ENCODE measurements at regions not wholly inside any gene's neighbourhood (a gene's known extent, or its start where the extent isn't known, plus 50 kb on each side); places are given as distances from the start of the nearest gene placed in this dataset.

GRCh38 chr3:127135241-127136023, 57.5 kb upstream of the PRR23E start:
- no peak for DNase-seq (ENCODE audit: low read depth, low spot score)

GRCh38 chr3:127136024-127136600, 56.8 kb upstream of the PRR23E start:
- no peak for DNase-seq (ENCODE audit: low read depth, low spot score)

GRCh38 chr3:127136706-127137105, 56.2 kb upstream of the PRR23E start:
- DNase-seq (ENCODE audit: low read depth, low spot score) = no peak

- DNase-seq (ENCODE audit: low read depth, low spot score) = no peak
These were observed 55.8 kb upstream of the PRR23E start for GRCh38 chr3:127137113-127137512.

GRCh38 chr3:127137757-127138536, 55.0 kb upstream of the PRR23E start:
- DNase-seq (ENCODE audit: low read depth, low spot score) = no peak

- DNase-seq (ENCODE audit: low read depth, low spot score) = no peak
These were observed 53.1 kb upstream of the PRR23E start for GRCh38 chr3:127139601-127140500.

- no peak for DNase-seq (ENCODE audit: low read depth, low spot score)
These were observed 52.1 kb upstream of the PRR23E start for GRCh38 chr3:127140501-127141460.

GRCh38 chr3:127141921-127142730, 50.8 kb upstream of the PRR23E start:
- no peak for DNase-seq (ENCODE audit: low read depth, low spot score)
